Mesenchymal stem cell (in vitro differentiated cells and primary cell): ENCODE measurements at regions not wholly inside any gene's neighbourhood (a gene's known extent, or its start where the extent isn't known, plus 50 kb on each side); places are given as distances from the start of the nearest gene placed in this dataset.
A peak's percentile ranks its signal among the peaks of the same experiment; 100 is the strongest.

Experiments
- DNase-seq: peaks from one replicate; pipeline ENCODE4 v3.0.0-alpha.2; 2013
- H2AFZ ChIP-seq: one replicate; pipeline ENCODE4 v1.6.1; 2013; ENCODE audit warnings: low read depth, mild to moderate bottlenecking, control low read depth, inconsistent platforms, low read length, moderate library complexity
- H2AK5ac ChIP-seq: 2 replicates; pipeline ENCODE4 v1.6.1; 2013; ENCODE audit warnings: low read length, moderate library complexity, mild to moderate bottlenecking, inconsistent platforms; ENCODE audit not compliant: severe bottlenecking
- H2BK120ac ChIP-seq: one replicate; pipeline ENCODE4 v1.6.1; 2013; ENCODE audit warnings: low read depth, mild to moderate bottlenecking, inconsistent platforms, low read length, moderate library complexity
- H2BK12ac ChIP-seq, 2 experiments: one replicate each; pipeline ENCODE4 v1.6.1; 2013; ENCODE audit warnings: inconsistent platforms in 2 of 2, low read length in 2 of 2, mild to moderate bottlenecking in 2 of 2, moderate library complexity in 2 of 2, control low read depth in 1 of 2
- H2BK15ac ChIP-seq: one replicate; pipeline ENCODE4 v1.6.1; 2013; ENCODE audit warnings: mild to moderate bottlenecking, low read depth, inconsistent platforms; ENCODE audit not compliant: poor library complexity, severe bottlenecking
- H2BK5ac ChIP-seq: 2 replicates; pipeline ENCODE4 v1.6.1; 2013; ENCODE audit warnings: low read depth, mild to moderate bottlenecking, low read length, control low read depth, inconsistent platforms; ENCODE audit not compliant: poor library complexity, severe bottlenecking
- H3K14ac ChIP-seq, 2 experiments: one replicate each; pipeline ENCODE4 v1.6.1; 2013; ENCODE audit warnings: inconsistent platforms in 2 of 2, low read length in 2 of 2, control low read depth in 1 of 2, mild to moderate bottlenecking in 1 of 2, moderate library complexity in 1 of 2
- H3K18ac ChIP-seq, 2 experiments: one replicate each; pipeline ENCODE4 v1.6.1; 2013; ENCODE audit warnings: inconsistent platforms in 2 of 2, low read length in 2 of 2, control low read depth in 1 of 2, low read depth in 1 of 2, mild to moderate bottlenecking in 1 of 2
- H3K23ac ChIP-seq, 2 experiments: one replicate each; pipeline ENCODE4 v1.6.1; 2013; ENCODE audit warnings: inconsistent platforms in 2 of 2, low read length in 2 of 2, mild to moderate bottlenecking in 2 of 2, moderate library complexity in 2 of 2, control low read depth in 1 of 2
- H3K27ac ChIP-seq: 2 replicates; pipeline ENCODE4 v1.5.1; 2013; ENCODE audit warnings: mild to moderate bottlenecking, moderate library complexity, low read length, control low read depth, inconsistent platforms; ENCODE audit not compliant: poor library complexity, severe bottlenecking
- H3K27me3 ChIP-seq, 2 experiments: 2 replicates each; pipeline versions ENCODE4 v1.6.1 to v1.7.0; 2013; ENCODE audit warnings: low read length in 2 of 2, mild to moderate bottlenecking in 2 of 2, moderate library complexity in 2 of 2, control low read depth in 1 of 2, inconsistent platforms in 1 of 2; ENCODE audit not compliant: control insufficient read depth in 1 of 2, insufficient read depth in 1 of 2
- H3K36me3 ChIP-seq, 2 experiments: 2 replicates each; pipeline versions ENCODE4 v1.6.1 to v1.7.0; 2013; ENCODE audit warnings: low read length in 2 of 2, control low read depth in 1 of 2, inconsistent platforms in 1 of 2, low read depth in 1 of 2, mild to moderate bottlenecking in 1 of 2; ENCODE audit not compliant: insufficient read depth in 2 of 2, control insufficient read depth in 1 of 2
- H3K4ac ChIP-seq, 2 experiments: one replicate each; pipeline ENCODE4 v1.6.1; 2013; ENCODE audit warnings: inconsistent platforms in 2 of 2, low read length in 2 of 2, mild to moderate bottlenecking in 2 of 2, moderate library complexity in 2 of 2, control low read depth in 1 of 2, low read depth in 1 of 2
- H3K4me1 ChIP-seq: 2 replicates; pipeline ENCODE4 v1.6.1; 2013; ENCODE audit warnings: low read depth, low read length, control low read depth; ENCODE audit not compliant: control insufficient read depth, insufficient read depth
- H3K4me2 ChIP-seq: 2 replicates; pipeline ENCODE4 v1.6.1; 2013; ENCODE audit warnings: low read length, mild to moderate bottlenecking, inconsistent platforms; ENCODE audit not compliant: poor library complexity, severe bottlenecking
- H3K4me3 ChIP-seq, 2 experiments: 2 replicates each; pipeline versions ENCODE4 v1.5.1 to v1.7.0; 2013; ENCODE audit warnings: low read length in 2 of 2, mild to moderate bottlenecking in 2 of 2, control low read depth in 1 of 2, low read depth in 1 of 2; ENCODE audit not compliant: insufficient read depth in 1 of 2
- H3K79me1 ChIP-seq: replicated peaks from 2 replicates; pipeline ENCODE4 v1.6.1; 2013; ENCODE audit warnings: mild to moderate bottlenecking, control low read depth, low read length, inconsistent platforms; ENCODE audit not compliant: poor library complexity, severe bottlenecking
- H3K9ac ChIP-seq: 2 replicates; pipeline ENCODE4 v1.7.0; 2013; ENCODE audit warnings: mild to moderate bottlenecking, low read length, moderate library complexity
- H3K9me3 ChIP-seq: 2 replicates; pipeline ENCODE4 v1.7.0; 2013; ENCODE audit warnings: mild to moderate bottlenecking, low read length; ENCODE audit not compliant: control insufficient read depth
- H4K8ac ChIP-seq: one replicate; pipeline ENCODE4 v1.6.1; 2013; ENCODE audit warnings: inconsistent platforms, mild to moderate bottlenecking, low read length, moderate library complexity
- H4K91ac ChIP-seq: one replicate; pipeline ENCODE4 v1.6.1; 2013; ENCODE audit warnings: mild to moderate bottlenecking, low read length, inconsistent platforms
- WGBS: methylation state at CpG from one replicate; pipeline ENCODE4 v1.1.7; 2013; ENCODE audit warnings: mixed read lengths; 5-methylcytosine and 5-hydroxymethylcytosine counted together

- Histone ChIP-seq H3K23ac (no peak overlapping the region), H3K14ac (no peak overlapping the region), H2BK12ac (peak overlapping the region in 1 of 2 experiments; percentile 39), H3K18ac (no peak overlapping the region), H3K79me1 (no peaks in the 10 kb centered on the region), H2BK15ac (no peak overlapping the region), H3K4ac (no peak overlapping the region), H3K9me3 (no peaks in the 10 kb centered on the region), H3K27me3 (no peaks in the 10 kb centered on the region), H3K4me3 (no peak overlapping the region), H4K8ac (peak overlapping the region; percentile 38), H3K9ac (no peak overlapping the region), H3K36me3 (no peaks in the 10 kb centered on the region), H3K4me1 (peaks cover 2% of the 10 kb centered on the region), H2AFZ (no peak overlapping the region), H3K4me2 (no peak overlapping the region), H3K27ac (no peak overlapping the region), H2AK5ac (no peak overlapping the region), H2BK120ac (no peak overlapping the region), H2BK5ac (no peak overlapping the region), H4K91ac (no peak overlapping the region)
- no peak for DNase-seq
- WGBS, result 80% methylated on average over 1 of the region's 3 CpGs
Observed at GRCh38 chr7:110371709-110372108, 719.2 kb upstream of the LRRN3 start.

- H3K27me3 ChIP-seq, result no peaks in the 10 kb centered on the region
- no peak for DNase-seq
- H3K9ac ChIP-seq, result no peak overlapping the region
- H3K4me1 ChIP-seq, result peaks cover 2% of the 10 kb centered on the region
- H2BK15ac ChIP-seq, result no peak overlapping the region
- H2AK5ac ChIP-seq, result peak overlapping the region; percentile 70
- no peak overlapping the region for H2BK120ac ChIP-seq
- no peak overlapping the region for H2BK12ac ChIP-seq
- H2AFZ ChIP-seq, result no peak overlapping the region
- H2BK5ac ChIP-seq, result no peak overlapping the region
- H3K14ac ChIP-seq, result no peak overlapping the region
- no peak overlapping the region for H3K4ac ChIP-seq
- H3K23ac ChIP-seq, result no peak overlapping the region
- H3K18ac ChIP-seq, result no peak overlapping the region
- H3K79me1 ChIP-seq, result no peaks in the 10 kb centered on the region
- H3K9me3 ChIP-seq, result no peaks in the 10 kb centered on the region
- peak overlapping the region; percentile 65 for H3K27ac ChIP-seq
- WGBS, result 69% methylated on average over 1 of the region's 2 CpGs
- no peak overlapping the region for H3K4me3 ChIP-seq
- no peak overlapping the region for H3K4me2 ChIP-seq
- H4K91ac ChIP-seq, result no peak overlapping the region
- H3K36me3 ChIP-seq, result no peaks in the 10 kb centered on the region
- no peak overlapping the region for H4K8ac ChIP-seq
Observed at GRCh38 chr7:110372685-110373084, 718.2 kb upstream of the LRRN3 start.

- Histone ChIP-seq H2BK120ac (no peak overlapping the region), H3K9me3 (no peaks in the 10 kb centered on the region), H3K14ac (no peak overlapping the region), H3K27me3 (no peaks in the 10 kb centered on the region), H3K27ac (peak overlapping the region; percentile 65), H2BK15ac (no peak overlapping the region), H2AFZ (no peak overlapping the region), H3K4me2 (no peak overlapping the region), H2BK5ac (no peak overlapping the region), H3K9ac (no peak overlapping the region), H2AK5ac (no peak overlapping the region), H3K4me3 (no peak overlapping the region), H4K91ac (no peak overlapping the region), H4K8ac (no peak overlapping the region), H3K18ac (no peak overlapping the region), H3K4ac (no peak overlapping the region), H3K23ac (no peak overlapping the region), H3K4me1 (peaks cover 2% of the 10 kb centered on the region), H2BK12ac (no peak overlapping the region), H3K79me1 (no peaks in the 10 kb centered on the region), H3K36me3 (no peaks in the 10 kb centered on the region)
- no CpG with 5 or more reads among the region's 1 CpG for WGBS
- no peak for DNase-seq
Observed at GRCh38 chr7:110373416-110373815, 717.5 kb upstream of the LRRN3 start.

GRCh38 chr7:110373859-110374258, 717.1 kb upstream of the LRRN3 start:
- no peak overlapping the region for H3K9ac ChIP-seq
- 50% methylated on average over 1 of the region's 2 CpGs for WGBS
- H2AFZ ChIP-seq, result no peak overlapping the region

More at GRCh38 chr7:110373859-110374258, 717.1 kb upstream of the LRRN3 start:
- Histone ChIP-seq H2BK5ac (no peak overlapping the region), H4K91ac (no peak overlapping the region), H2BK120ac (no peak overlapping the region), H3K23ac (no peak overlapping the region), H3K4ac (no peak overlapping the region), H2BK15ac (no peak overlapping the region), H3K4me1 (peaks cover 2% of the 10 kb centered on the region), H2AK5ac (no peak overlapping the region), H3K9me3 (no peaks in the 10 kb centered on the region), H3K4me3 (no peak overlapping the region), H3K36me3 (no peaks in the 10 kb centered on the region), H2BK12ac (no peak overlapping the region), H3K79me1 (no peaks in the 10 kb centered on the region), H3K27me3 (no peaks in the 10 kb centered on the region), H3K27ac (peak overlapping the region; percentile 66), H3K14ac (no peak overlapping the region), H3K18ac (no peak overlapping the region), H4K8ac (no peak overlapping the region), H3K4me2 (no peak overlapping the region)
- DNase-seq, result peak; percentile 8
